ENCODE measurements at regions not wholly inside any gene's neighbourhood (a gene's known extent, or its start where the extent isn't known, plus 50 kb on each side); places are given as distances from the start of the nearest gene placed in this dataset.

- ChIA-PET POLR2A (no interaction called here), CTCF (interaction anchor here (1.4 to 1.8 kb wide), 2 partner anchors 9 to 442 kb away, joined by 3 to 4 read pairs; no protein-coding TSS in a partner anchor)
- Histone ChIP-seq H3K27me3 (replicated peaks in 2 of 5; ENCODE audit: control insufficient read depth in 4 of 5, insufficient read depth in 5 of 5, low read length in 4 of 5) (peaks cover 0 to 7% (median 1%) of the 10 kb centered on the region in 5 experiments), H3K27ac (ENCODE audit: insufficient read depth in 1 of 2, low read depth in 1 of 2, low read length in 2 of 2, poor library complexity in 1 of 2, severe bottlenecking in 2 of 2) (no peak overlapping the region), H3K36me3 (ENCODE audit: control insufficient read depth in 4 of 4, insufficient read depth in 4 of 4, low read length in 3 of 4) (no peaks in the 10 kb centered on the region), H3K4me3 (ENCODE audit: control insufficient read depth in 1 of 7, extremely low read depth in 1 of 7, insufficient read depth in 4 of 7, low read depth in 2 of 7, low read length in 6 of 7) (no peak overlapping the region), H3K9me3 (ENCODE audit: control extremely low read depth in 1 of 5, control insufficient read depth in 4 of 5, insufficient read depth in 2 of 5, low read depth in 1 of 5, low read length in 4 of 5) (no peaks in the 10 kb centered on the region), H3K4me1 (ENCODE audit: control extremely low read depth in 1 of 4, control insufficient read depth in 4 of 4, insufficient read depth in 4 of 4, low read length in 3 of 4) (no peaks in the 10 kb centered on the region)
- WGBS (ENCODE audit: insufficient coverage): 80% methylated on average over 1 of the region's 3 CpGs
- DNase-seq: no peak
Observed at GRCh38 chr1:90561911-90562310, 155.2 kb downstream of the BARHL2 start.

DNA sequence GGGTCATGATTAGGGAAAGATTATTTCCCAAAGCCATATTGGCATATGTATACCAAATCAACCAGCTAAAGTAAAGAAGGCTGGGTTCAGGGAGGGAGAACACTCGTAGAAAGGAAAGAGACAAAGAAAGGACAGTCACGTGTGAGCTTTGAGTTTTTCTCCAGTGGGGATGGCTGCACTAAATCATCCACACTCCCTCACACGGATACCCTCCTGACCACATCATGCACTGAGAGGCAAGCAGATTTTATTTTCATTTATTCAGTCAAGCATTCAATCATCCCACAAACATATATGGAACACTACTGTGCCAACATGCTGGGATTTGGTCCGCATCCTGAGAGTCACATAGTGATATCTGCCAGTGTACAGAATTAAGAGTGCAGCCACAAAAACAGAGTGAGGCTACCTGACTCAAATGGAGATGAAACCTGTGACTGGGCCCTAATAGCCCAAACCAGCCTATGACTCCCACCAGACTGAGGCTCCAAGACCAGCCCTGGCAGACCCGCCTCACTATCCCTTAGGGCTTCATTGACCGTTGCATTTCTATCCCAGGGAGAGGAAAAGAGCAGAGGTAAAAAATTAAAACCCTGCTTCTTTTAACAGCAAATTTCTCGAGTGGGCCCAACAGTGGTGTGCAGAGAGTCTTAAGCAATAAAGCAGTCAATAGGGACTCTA lies 155.9 kb downstream of the BARHL2 start:
- H3K27me3 ChIP-seq (replicated peaks in 2 of 5; ENCODE audit: control insufficient read depth in 4 of 5, insufficient read depth in 5 of 5, low read length in 4 of 5): peaks cover 0 to 7% (median 1%) of the 10 kb centered on the region in 5 experiments
- no peak for DNase-seq
- H3K27ac ChIP-seq (ENCODE audit: insufficient read depth in 1 of 2, low read depth in 1 of 2, low read length in 2 of 2, poor library complexity in 1 of 2, severe bottlenecking in 2 of 2): no peak overlapping the region
- H3K4me3 ChIP-seq (ENCODE audit: control insufficient read depth in 1 of 7, extremely low read depth in 1 of 7, insufficient read depth in 4 of 7, low read depth in 2 of 7, low read length in 6 of 7): no peak overlapping the region
- CTCF ChIA-PET: interaction anchor here (1.8 kb wide), 1 partner anchor 9 kb away, joined by 4 read pairs; no protein-coding TSS in a partner anchor
- no peaks in the 10 kb centered on the region for H3K4me1 ChIP-seq (ENCODE audit: control extremely low read depth in 1 of 4, control insufficient read depth in 4 of 4, insufficient read depth in 4 of 4, low read length in 3 of 4)
- H3K36me3 ChIP-seq (ENCODE audit: control insufficient read depth in 4 of 4, insufficient read depth in 4 of 4, low read length in 3 of 4): no peaks in the 10 kb centered on the region
- POLR2A ChIA-PET: no interaction called here
- 92% methylated on average over 6 of the region's 7 CpGs for WGBS (ENCODE audit: insufficient coverage)
- H3K9me3 ChIP-seq (ENCODE audit: control extremely low read depth in 1 of 5, control insufficient read depth in 4 of 5, insufficient read depth in 2 of 5, low read depth in 1 of 5, low read length in 4 of 5): no peaks in the 10 kb centered on the region

- Histone ChIP-seq H3K4me1 (ENCODE audit: control extremely low read depth in 1 of 4, control insufficient read depth in 4 of 4, insufficient read depth in 4 of 4, low read length in 3 of 4) (no peaks in the 10 kb centered on the region), H3K27me3 (replicated peaks in 2 of 5; ENCODE audit: control insufficient read depth in 4 of 5, insufficient read depth in 5 of 5, low read length in 4 of 5) (peaks cover 0 to 7% (median 1%) of the 10 kb centered on the region in 5 experiments), H3K4me3 (ENCODE audit: control insufficient read depth in 1 of 7, extremely low read depth in 1 of 7, insufficient read depth in 4 of 7, low read depth in 2 of 7, low read length in 6 of 7) (no peak overlapping the region), H3K27ac (ENCODE audit: insufficient read depth in 1 of 2, low read depth in 1 of 2, low read length in 2 of 2, poor library complexity in 1 of 2, severe bottlenecking in 2 of 2) (no peak overlapping the region), H3K9me3 (ENCODE audit: control extremely low read depth in 1 of 5, control insufficient read depth in 4 of 5, insufficient read depth in 2 of 5, low read depth in 1 of 5, low read length in 4 of 5) (no peaks in the 10 kb centered on the region), H3K36me3 (ENCODE audit: control insufficient read depth in 4 of 4, insufficient read depth in 4 of 4, low read length in 3 of 4) (no peaks in the 10 kb centered on the region)
- no peak for DNase-seq
- WGBS (ENCODE audit: insufficient coverage): 100% methylated on average over 2 of the region's 6 CpGs
- POLR2A ChIA-PET: no interaction called here
- CTCF ChIA-PET: interaction anchor here (1.1 kb wide), 1 partner anchor 9 kb away, joined by 3 read pairs; no protein-coding TSS in a partner anchor
Observed at GRCh38 chr1:90558754-90559378, 158.2 kb downstream of the BARHL2 start.

DNA sequence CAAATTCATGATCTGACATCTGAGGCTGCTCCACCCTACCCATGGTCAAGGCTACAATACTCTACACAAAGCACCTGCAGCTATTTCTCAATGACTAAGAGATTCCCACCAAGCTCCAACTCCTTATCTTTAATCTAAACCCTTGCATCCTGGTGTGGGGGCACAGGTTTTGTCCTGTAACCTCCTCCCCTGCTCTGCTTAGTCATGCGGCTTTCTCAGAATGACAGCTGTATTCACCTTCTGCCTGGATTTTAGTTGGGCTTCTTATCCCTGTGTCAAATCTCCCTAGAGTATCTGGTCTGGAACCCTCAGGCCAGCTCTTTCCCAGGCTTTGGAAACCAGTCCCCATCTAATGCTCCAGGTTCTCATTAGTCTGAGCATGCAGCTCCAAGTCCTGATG lies 159.0 kb downstream of the BARHL2 start:
- no peak overlapping the region for H3K27ac ChIP-seq (ENCODE audit: insufficient read depth in 1 of 2, low read depth in 1 of 2, low read length in 2 of 2, poor library complexity in 1 of 2, severe bottlenecking in 2 of 2)
- H3K36me3 ChIP-seq (ENCODE audit: control insufficient read depth in 4 of 4, insufficient read depth in 4 of 4, low read length in 3 of 4): no peaks in the 10 kb centered on the region
- WGBS (ENCODE audit: insufficient coverage): 75% methylated on average over 1 of the region's 1 CpG
- H3K9me3 ChIP-seq (ENCODE audit: control extremely low read depth in 1 of 5, control insufficient read depth in 4 of 5, insufficient read depth in 2 of 5, low read depth in 1 of 5, low read length in 4 of 5): no peaks in the 10 kb centered on the region
- peaks cover 0 to 7% (median 1%) of the 10 kb centered on the region in 5 experiments for H3K27me3 ChIP-seq (replicated peaks in 2 of 5; ENCODE audit: control insufficient read depth in 4 of 5, insufficient read depth in 5 of 5, low read length in 4 of 5)
- no peak for DNase-seq
- no peak overlapping the region for H3K4me3 ChIP-seq (ENCODE audit: control insufficient read depth in 1 of 7, extremely low read depth in 1 of 7, insufficient read depth in 4 of 7, low read depth in 2 of 7, low read length in 6 of 7)
- ChIA-PET CTCF (interaction anchor here (0.7 to 1.1 kb wide), 2 partner anchors 9 to 139 kb away, joined by 3 read pairs; no protein-coding TSS in a partner anchor), POLR2A (no interaction called here)
- H3K4me1 ChIP-seq (ENCODE audit: control extremely low read depth in 1 of 4, control insufficient read depth in 4 of 4, insufficient read depth in 4 of 4, low read length in 3 of 4): no peaks in the 10 kb centered on the region

DNA sequence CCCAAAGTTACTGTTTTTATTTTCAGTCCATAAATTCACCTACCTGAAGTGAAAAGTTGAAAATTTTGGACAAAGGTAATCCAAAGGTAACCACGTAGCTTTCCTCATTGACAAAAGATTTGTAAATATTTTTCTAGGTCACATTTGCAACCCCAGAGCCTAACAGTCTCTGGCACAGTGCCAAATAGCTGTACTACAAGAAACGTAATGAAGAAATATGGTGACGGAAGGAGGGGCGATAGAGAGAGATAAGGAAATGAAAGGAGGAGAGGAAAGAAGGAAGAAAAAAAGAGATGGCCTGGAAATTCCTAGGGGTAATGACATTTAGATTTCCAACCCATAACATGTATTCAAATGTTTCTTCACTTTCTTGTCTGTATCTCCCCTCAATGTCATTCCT lies 159.4 kb downstream of the BARHL2 start:
- Histone ChIP-seq H3K9me3 (ENCODE audit: control extremely low read depth in 1 of 5, control insufficient read depth in 4 of 5, insufficient read depth in 2 of 5, low read depth in 1 of 5, low read length in 4 of 5) (no peaks in the 10 kb centered on the region), H3K27ac (ENCODE audit: insufficient read depth in 1 of 2, low read depth in 1 of 2, low read length in 2 of 2, poor library complexity in 1 of 2, severe bottlenecking in 2 of 2) (no peak overlapping the region), H3K4me3 (ENCODE audit: control insufficient read depth in 1 of 7, extremely low read depth in 1 of 7, insufficient read depth in 4 of 7, low read depth in 2 of 7, low read length in 6 of 7) (no peak overlapping the region), H3K27me3 (replicated peaks in 2 of 5; ENCODE audit: control insufficient read depth in 4 of 5, insufficient read depth in 5 of 5, low read length in 4 of 5) (peaks cover 0 to 7% (median 1%) of the 10 kb centered on the region in 5 experiments), H3K4me1 (ENCODE audit: control extremely low read depth in 1 of 4, control insufficient read depth in 4 of 4, insufficient read depth in 4 of 4, low read length in 3 of 4) (no peaks in the 10 kb centered on the region), H3K36me3 (ENCODE audit: control insufficient read depth in 4 of 4, insufficient read depth in 4 of 4, low read length in 3 of 4) (no peaks in the 10 kb centered on the region)
- CTCF ChIA-PET: interaction anchor here (0.7 to 1.1 kb wide), 3 partner anchors 10 to 139 kb away, joined by 3 read pairs; no protein-coding TSS in a partner anchor
- POLR2A ChIA-PET: no interaction called here
- 83% methylated on average over 1 of the region's 4 CpGs for WGBS (ENCODE audit: insufficient coverage)
- no peak for DNase-seq

GRCh38 chr1:90550626-90551406 lies 166.3 kb downstream of the BARHL2 start:
- Histone ChIP-seq H3K9me3 (ENCODE audit: control extremely low read depth in 1 of 5, control insufficient read depth in 4 of 5, insufficient read depth in 2 of 5, low read depth in 1 of 5, low read length in 4 of 5) (no peaks in the 10 kb centered on the region), H3K36me3 (ENCODE audit: control insufficient read depth in 4 of 4, insufficient read depth in 4 of 4, low read length in 3 of 4) (no peaks in the 10 kb centered on the region), H3K27ac (ENCODE audit: insufficient read depth in 1 of 2, low read depth in 1 of 2, low read length in 2 of 2, poor library complexity in 1 of 2, severe bottlenecking in 2 of 2) (no peak overlapping the region), H3K27me3 (replicated peaks in 2 of 5; ENCODE audit: control insufficient read depth in 4 of 5, insufficient read depth in 5 of 5, low read length in 4 of 5) (peaks cover 0 to 8% (median 0%) of the 10 kb centered on the region in 5 experiments), H3K4me1 (ENCODE audit: control extremely low read depth in 1 of 4, control insufficient read depth in 4 of 4, insufficient read depth in 4 of 4, low read length in 3 of 4) (no peaks in the 10 kb centered on the region), H3K4me3 (ENCODE audit: control insufficient read depth in 1 of 7, extremely low read depth in 1 of 7, insufficient read depth in 4 of 7, low read depth in 2 of 7, low read length in 6 of 7) (no peak overlapping the region)
- no peak for DNase-seq
- CTCF ChIA-PET: no interaction called here
- 74% methylated on average over 9 of the region's 12 CpGs for WGBS (ENCODE audit: insufficient coverage)
- POLR2A ChIA-PET: no interaction called here
